CD4-positive, alpha-beta T cell treated with Interleukin-21 for 1 hour (primary cell): ENCODE measurements at regions not wholly inside any gene's neighbourhood (a gene's known extent, or its start where the extent isn't known, plus 50 kb on each side); places are given as distances from the start of the nearest gene placed in this dataset.

Experiments
- DNase-seq: peaks from one replicate; pipeline ENCODE4 v3.0.0-alpha.2; 2020

DNA sequence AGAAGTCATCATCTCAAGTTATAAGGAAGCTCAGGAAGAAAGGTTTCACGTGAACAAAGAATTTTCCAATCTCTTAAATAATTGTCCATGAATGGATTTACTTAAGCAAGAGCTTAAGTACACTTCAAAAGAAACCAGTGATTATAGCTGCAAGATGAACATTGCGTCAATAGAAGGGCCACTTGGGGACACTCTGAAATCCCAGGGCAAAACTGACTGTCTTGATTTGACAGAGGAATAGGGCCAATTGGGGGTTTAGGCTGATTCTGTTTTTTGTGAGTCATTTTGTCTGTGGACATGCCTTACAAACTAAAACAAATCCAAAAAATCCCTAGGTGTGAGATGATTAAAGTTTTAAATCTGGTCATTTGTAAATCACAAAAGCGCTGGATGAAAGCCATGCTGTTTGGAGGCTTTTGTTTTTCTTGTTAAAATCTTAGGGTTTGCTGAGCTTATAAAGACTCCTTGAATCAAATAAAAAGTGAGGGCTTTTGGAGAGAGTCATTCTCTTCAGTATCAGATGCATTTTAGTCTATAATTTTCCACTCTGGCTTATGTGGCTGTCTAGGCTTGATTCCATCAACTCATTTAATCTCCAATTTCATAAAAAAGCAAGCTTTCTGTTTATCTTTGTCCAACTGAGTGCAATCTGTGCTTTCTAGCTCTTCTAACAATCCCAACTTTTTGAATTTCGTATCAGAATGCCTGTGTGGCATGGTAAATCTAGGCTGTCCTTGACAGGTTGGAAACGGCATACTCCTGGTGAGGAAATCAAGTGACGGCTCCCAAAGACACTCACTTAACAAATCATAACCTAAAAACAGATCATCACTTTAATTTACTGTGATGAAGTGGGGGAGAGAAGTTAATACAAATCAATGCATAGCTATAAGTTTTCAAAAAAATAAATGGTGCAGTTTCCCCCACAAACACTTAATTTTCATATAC lies 98.2 kb upstream of the SOX9 start:
- no peak for DNase-seq

- no peak for DNase-seq
These were observed 96.4 kb upstream of the SOX9 start for GRCh38 chr17:72024457-72024856.

DNA sequence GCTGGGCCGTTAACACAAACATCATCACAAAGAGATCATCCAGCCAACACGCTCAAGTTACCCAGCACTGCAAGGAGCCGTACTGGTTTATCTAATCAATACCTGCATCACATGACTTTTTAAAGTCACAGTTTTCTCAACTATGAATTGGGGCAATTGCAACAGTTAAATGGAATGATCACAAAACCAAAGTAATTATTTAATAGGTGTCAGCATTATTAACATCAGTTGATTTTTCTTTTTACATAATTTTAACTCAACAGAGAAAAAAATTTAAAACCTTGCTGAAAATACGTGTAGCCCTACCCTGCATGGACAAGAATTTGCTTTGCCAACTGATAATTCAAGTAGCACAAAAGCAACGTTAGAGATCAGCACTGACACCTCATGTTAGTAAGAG lies 95.7 kb upstream of the SOX9 start:
- DNase-seq = no peak

DNA sequence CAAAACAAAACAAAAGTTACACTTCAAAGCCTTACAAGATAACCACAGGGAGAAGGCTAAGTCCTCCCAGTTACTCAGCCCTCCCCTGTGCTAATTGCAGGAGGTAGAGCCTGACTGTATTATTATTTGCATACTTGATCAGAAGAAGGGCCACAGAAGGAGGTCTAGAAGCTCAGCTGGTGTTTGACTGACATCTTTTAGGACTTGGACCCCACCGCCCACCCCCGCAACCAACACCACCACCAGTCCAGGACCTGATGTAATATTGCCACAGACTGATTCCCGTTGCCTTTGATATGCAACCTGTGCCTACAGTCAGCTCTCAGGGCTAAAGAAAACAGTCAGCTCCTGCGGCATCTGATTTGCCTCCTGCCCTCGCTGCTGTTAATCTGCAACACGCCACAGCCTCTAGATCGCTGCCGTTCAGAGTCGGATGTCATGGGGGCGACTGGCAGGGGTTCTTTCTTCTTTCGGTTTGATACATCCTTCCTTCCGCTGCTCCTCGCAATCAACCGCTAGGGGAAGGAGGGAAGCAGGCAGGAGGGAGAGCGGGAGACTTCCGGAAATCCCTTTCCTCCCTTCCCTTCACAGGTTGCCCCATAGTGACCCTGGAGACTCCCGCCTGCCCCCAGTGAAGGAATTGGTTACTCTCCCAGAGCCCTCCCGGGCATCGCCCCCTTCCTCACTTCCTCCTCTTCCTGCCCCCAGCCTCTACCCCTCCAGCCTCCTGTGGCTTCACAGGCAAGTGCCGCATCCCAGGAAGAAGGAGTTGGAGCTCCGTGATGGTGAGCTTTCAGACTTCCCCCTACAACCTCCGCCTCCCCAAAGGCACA lies 90.5 kb upstream of the SOX9 start:
- peak; percentile 21 for DNase-seq

DNA sequence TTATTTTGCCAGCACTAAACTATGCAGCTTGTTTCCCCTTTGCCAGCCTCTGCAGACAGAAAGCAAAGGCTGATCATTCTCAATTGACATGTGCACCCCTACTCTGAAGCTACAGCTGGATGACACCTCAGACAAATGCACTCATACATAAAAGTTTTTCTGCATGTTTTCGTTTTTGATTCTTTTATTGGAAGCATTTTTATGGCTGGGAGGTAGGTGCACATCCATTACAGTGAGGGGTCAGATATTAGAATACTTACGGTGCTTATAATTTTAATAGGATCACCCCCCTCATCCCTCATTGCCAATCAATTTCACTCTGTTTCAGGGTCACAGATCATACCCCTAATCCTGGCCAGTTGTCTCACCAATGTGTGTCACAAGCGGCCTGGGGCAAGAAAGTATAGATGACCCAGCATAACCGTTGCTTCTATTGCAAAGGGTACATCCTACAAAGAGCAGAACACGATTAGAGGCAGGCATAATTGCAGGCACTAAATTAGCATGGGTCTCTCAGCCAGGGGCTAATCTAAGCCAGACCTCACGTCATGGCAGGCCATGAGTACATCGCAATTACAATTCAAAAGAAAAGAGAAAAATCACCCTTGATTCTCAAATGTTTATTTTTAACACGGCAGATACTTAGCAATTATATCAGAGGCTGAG lies 89.5 kb upstream of the SOX9 start:
- DNase-seq = no peak

GRCh38 chr17:72033334-72033733 lies 87.5 kb upstream of the SOX9 start:
- DNase-seq = no peak

GRCh38 chr17:72034000-72034399 lies 86.8 kb upstream of the SOX9 start:
- DNase-seq = no peak

- DNase-seq = no peak
These were observed 82.4 kb upstream of the SOX9 start for GRCh38 chr17:72038427-72038826.

GRCh38 chr17:72039490-72039889 lies 81.3 kb upstream of the SOX9 start:
- no peak for DNase-seq

DNA sequence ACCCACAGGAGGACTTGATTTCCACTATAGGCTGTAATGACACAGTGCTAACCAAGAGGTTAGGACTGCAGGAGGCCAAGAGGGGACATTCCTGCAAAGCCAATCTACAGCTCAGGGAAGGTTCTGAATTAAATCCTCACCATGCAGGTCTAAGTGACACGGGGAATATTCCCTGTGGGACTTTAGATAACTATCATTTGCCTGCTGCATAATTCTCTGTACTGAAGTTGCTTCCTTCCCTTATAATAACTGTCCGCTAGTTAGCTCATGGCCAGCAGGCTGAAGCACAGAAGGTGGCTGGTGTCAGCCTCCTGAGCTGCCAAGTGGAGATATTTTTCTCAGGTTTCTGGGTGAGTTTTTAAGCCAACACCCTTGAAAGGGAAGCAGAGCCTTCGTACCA lies 74.6 kb upstream of the SOX9 start:
- DNase-seq = no peak

GRCh38 chr17:72046643-72047612 lies 73.9 kb upstream of the SOX9 start:
- DNase-seq = no peak

DNA sequence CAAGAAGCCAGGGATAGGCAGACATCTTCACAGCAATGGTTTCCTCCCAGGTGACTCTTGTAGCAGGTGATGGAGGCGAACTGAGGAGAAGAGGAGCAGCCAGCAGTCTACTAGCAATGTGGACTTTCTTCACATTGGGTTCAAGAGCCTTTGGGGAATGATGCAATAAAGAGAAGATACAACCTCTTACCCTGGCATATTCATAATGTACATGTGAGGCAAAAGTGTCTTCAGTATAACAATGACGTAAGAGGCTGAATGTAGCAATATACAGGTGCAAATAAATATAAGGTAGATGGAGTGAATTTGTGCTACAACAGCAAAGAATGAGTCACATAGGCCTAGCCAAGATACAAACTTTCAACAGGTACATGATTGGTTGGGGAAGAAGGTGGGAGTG lies 70.9 kb upstream of the SOX9 start:
- DNase-seq = no peak

GRCh38 chr17:72053036-72053435 lies 67.8 kb upstream of the SOX9 start:
- no peak for DNase-seq

GRCh38 chr17:72053449-72053848 lies 67.4 kb upstream of the SOX9 start:
- no peak for DNase-seq

DNA sequence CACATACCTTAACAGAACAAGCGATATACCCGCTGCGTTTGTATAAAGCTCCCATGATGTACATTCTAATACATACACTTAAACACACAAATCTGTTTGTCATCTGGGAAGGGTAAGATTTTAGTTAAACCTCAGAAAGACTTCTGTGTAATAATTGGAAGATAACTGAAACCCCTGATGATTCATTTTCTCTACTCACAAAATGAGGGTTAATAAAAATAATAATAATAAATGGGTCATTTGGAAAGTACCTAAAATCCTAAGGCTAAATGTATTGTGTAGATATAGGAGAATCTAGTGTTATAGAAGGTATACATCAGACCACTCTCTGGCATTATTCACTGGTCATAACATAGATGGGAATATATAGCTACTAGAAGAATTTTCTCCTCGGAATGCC lies 64.7 kb upstream of the SOX9 start:
- DNase-seq = no peak

- no peak for DNase-seq
These were observed 64.0 kb upstream of the SOX9 start for GRCh38 chr17:72056727-72057290.

- no peak for DNase-seq
These were observed 60.7 kb upstream of the SOX9 start for GRCh38 chr17:72060084-72060483.

DNA sequence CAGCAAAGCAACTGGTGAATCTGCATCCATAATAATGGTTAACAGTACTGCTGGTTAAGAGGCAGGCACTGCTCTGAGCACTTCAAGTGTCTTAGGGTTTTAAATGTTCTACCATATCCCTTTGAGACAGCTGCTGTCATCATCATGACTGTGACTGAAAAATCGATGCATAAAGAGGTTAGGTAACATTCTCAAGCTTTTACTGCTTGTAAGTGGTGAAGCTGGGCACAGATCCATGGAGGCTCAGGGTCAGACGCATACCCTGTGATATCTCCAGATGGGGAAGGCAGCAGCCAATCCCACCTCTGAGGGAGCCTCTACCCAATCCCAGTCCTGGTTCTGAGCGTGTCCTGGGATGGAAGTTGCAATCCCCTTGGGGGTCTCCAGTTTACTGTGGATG lies 57.6 kb upstream of the SOX9 start:
- DNase-seq = no peak

DNA sequence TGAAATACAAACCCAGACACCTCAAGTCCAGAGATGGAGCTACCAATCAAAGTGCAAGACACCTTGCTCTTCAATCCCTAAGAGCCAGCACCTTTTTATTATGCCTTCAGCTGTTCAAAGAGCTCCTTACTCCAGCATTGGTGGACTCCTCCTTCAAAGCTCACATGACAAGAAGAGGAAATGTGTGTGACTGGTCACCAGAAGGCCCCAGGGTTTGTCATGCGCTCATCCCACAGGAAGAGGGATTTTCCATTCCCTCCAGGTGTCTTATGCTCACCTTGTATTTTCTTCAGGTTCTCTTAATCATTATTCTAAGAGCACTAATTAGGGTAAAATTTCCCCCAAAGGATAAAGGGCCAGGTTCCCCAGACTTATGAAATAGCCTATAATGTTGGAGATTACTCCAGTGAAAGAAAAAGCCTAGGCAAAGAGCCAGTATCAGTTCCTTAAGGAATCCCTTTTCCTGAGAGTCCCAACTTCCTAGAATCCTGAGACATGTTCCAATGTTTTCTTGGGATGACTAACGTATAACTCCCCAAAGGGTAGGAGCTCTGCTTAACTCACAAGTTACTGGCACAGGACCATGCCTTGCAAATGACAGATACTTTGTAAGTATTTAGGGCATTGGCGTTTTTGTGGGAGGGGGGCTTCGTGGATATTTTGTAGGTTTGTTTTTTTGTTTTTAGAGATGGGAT lies 56.9 kb upstream of the SOX9 start:
- DNase-seq = no peak

GRCh38 chr17:72064606-72065193 lies 56.1 kb upstream of the SOX9 start:
- no peak for DNase-seq

GRCh38 chr17:72065556-72065955 lies 55.3 kb upstream of the SOX9 start:
- DNase-seq = no peak
